ENCODE measurements at regions not wholly inside any gene's neighbourhood (a gene's known extent, or its start where the extent isn't known, plus 50 kb on each side); places are given as distances from the start of the nearest gene placed in this dataset.

DNA sequence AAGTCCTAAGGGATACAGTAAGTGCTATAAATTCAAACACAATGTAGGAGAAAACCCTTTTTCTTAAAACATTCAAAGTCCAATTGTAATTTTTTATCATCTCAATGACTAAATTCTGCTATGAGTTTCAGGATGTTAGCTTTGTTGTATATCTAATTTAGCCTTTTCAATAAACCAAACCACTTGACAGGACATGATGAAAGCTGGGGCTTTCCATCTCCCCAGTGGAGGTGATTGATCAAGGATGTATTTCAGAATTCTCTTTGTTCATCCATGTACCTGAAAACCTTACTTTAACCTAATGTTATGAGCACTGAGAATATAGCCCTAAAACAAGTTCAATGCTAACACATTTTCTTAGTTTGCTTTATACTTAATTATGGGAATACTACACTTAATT, 639.0 kb upstream of the ITGA1 start:
- POLR2A ChIA-PET, result interaction anchor here (0.5 kb wide), 1 partner anchor 149 kb away, joined by 4 read pairs; no protein-coding TSS in a partner anchor
- no peaks in the 10 kb centered on the region for H3K27me3 Mint-ChIP-seq (ENCODE audit: low read depth)

DNA sequence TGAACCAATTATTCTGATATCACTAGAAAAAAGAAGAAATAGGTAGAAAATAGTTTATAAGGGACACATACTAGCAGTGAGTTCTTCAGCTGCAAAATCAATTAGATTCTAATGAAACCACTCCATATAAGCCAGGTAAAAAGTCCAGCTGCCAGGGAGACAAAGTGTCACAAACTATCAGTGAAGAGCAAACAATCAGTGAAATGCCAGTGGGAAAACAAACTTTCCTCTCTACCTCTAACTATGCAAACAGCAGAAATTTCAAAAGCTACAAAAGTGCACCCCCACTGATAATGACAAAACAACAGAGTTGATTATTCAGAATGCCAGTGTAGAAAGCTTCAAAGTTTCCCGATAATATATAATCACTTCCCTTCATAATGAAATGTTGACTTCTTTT, 637.2 kb upstream of the ITGA1 start:
- ChIA-PET CTCF (no interaction called here), POLR2A (no interaction called here)
- Mint-ChIP-seq H3K27ac (no peak overlapping the region), H3K9me3 (no peaks in the 10 kb centered on the region), H3K4me3 (no peak overlapping the region), H3K36me3 (no peaks in the 10 kb centered on the region), H3K27me3 (ENCODE audit: low read depth) (no peaks in the 10 kb centered on the region), H3K4me1 (peaks cover 10% of the 10 kb centered on the region)
- no peak for DNase-seq (ENCODE audit: low spot score)
- ATAC-seq, result no peak
- TF ChIP-seq, protein P1, sequence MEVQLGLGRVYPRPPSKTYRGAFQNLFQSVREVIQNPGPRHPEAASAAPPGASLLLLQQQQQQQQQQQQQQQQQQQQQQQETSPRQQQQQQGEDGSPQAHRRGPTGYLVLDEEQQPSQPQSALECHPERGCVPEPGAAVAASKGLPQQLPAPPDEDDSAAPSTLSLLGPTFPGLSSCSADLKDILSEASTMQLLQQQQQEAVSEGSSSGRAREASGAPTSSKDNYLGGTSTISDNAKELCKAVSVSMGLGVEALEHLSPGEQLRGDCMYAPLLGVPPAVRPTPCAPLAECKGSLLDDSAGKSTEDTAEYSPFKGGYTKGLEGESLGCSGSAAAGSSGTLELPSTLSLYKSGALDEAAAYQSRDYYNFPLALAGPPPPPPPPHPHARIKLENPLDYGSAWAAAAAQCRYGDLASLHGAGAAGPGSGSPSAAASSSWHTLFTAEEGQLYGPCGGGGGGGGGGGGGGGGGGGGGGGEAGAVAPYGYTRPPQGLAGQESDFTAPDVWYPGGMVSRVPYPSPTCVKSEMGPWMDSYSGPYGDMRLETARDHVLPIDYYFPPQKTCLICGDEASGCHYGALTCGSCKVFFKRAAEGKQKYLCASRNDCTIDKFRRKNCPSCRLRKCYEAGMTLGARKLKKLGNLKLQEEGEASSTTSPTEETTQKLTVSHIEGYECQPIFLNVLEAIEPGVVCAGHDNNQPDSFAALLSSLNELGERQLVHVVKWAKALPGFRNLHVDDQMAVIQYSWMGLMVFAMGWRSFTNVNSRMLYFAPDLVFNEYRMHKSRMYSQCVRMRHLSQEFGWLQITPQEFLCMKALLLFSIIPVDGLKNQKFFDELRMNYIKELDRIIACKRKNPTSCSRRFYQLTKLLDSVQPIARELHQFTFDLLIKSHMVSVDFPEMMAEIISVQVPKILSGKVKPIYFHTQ (CRISPR knock-in tag; IDR thresholded peaks at IDR 0.05), result no peak
- TF ChIP-seq, protein P2, sequence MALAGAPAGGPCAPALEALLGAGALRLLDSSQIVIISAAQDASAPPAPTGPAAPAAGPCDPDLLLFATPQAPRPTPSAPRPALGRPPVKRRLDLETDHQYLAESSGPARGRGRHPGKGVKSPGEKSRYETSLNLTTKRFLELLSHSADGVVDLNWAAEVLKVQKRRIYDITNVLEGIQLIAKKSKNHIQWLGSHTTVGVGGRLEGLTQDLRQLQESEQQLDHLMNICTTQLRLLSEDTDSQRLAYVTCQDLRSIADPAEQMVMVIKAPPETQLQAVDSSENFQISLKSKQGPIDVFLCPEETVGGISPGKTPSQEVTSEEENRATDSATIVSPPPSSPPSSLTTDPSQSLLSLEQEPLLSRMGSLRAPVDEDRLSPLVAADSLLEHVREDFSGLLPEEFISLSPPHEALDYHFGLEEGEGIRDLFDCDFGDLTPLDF (CRISPR knock-in tag; IDR thresholded peaks at IDR 0.05), result no peak
- TF ChIP-seq, protein P3, sequence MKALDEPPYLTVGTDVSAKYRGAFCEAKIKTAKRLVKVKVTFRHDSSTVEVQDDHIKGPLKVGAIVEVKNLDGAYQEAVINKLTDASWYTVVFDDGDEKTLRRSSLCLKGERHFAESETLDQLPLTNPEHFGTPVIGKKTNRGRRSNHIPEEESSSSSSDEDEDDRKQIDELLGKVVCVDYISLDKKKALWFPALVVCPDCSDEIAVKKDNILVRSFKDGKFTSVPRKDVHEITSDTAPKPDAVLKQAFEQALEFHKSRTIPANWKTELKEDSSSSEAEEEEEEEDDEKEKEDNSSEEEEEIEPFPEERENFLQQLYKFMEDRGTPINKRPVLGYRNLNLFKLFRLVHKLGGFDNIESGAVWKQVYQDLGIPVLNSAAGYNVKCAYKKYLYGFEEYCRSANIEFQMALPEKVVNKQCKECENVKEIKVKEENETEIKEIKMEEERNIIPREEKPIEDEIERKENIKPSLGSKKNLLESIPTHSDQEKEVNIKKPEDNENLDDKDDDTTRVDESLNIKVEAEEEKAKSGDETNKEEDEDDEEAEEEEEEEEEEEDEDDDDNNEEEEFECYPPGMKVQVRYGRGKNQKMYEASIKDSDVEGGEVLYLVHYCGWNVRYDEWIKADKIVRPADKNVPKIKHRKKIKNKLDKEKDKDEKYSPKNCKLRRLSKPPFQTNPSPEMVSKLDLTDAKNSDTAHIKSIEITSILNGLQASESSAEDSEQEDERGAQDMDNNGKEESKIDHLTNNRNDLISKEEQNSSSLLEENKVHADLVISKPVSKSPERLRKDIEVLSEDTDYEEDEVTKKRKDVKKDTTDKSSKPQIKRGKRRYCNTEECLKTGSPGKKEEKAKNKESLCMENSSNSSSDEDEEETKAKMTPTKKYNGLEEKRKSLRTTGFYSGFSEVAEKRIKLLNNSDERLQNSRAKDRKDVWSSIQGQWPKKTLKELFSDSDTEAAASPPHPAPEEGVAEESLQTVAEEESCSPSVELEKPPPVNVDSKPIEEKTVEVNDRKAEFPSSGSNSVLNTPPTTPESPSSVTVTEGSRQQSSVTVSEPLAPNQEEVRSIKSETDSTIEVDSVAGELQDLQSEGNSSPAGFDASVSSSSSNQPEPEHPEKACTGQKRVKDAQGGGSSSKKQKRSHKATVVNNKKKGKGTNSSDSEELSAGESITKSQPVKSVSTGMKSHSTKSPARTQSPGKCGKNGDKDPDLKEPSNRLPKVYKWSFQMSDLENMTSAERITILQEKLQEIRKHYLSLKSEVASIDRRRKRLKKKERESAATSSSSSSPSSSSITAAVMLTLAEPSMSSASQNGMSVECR (CRISPR knock-in tag; IDR thresholded peaks at IDR 0.05; ENCODE audit: borderline replicate concordance), result no peak
- TF ChIP-seq, protein P4, sequence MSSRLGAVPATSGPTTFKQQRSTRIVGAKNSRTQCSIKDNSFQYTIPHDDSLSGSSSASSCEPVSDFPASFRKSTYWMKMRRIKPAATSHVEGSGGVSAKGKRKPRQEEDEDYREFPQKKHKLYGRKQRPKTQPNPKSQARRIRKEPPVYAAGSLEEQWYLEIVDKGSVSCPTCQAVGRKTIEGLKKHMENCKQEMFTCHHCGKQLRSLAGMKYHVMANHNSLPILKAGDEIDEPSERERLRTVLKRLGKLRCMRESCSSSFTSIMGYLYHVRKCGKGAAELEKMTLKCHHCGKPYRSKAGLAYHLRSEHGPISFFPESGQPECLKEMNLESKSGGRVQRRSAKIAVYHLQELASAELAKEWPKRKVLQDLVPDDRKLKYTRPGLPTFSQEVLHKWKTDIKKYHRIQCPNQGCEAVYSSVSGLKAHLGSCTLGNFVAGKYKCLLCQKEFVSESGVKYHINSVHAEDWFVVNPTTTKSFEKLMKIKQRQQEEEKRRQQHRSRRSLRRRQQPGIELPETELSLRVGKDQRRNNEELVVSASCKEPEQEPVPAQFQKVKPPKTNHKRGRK (CRISPR knock-in tag; IDR thresholded peaks at IDR 0.05; ENCODE audit: borderline replicate concordance), result no peak
- TF ChIP-seq, protein P5, sequence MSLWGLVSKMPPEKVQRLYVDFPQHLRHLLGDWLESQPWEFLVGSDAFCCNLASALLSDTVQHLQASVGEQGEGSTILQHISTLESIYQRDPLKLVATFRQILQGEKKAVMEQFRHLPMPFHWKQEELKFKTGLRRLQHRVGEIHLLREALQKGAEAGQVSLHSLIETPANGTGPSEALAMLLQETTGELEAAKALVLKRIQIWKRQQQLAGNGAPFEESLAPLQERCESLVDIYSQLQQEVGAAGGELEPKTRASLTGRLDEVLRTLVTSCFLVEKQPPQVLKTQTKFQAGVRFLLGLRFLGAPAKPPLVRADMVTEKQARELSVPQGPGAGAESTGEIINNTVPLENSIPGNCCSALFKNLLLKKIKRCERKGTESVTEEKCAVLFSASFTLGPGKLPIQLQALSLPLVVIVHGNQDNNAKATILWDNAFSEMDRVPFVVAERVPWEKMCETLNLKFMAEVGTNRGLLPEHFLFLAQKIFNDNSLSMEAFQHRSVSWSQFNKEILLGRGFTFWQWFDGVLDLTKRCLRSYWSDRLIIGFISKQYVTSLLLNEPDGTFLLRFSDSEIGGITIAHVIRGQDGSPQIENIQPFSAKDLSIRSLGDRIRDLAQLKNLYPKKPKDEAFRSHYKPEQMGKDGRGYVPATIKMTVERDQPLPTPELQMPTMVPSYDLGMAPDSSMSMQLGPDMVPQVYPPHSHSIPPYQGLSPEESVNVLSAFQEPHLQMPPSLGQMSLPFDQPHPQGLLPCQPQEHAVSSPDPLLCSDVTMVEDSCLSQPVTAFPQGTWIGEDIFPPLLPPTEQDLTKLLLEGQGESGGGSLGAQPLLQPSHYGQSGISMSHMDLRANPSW (CRISPR knock-in tag; conservative IDR thresholded peaks at IDR 0.05; ENCODE audit: low read depth), result no peak
- TF ChIP-seq ETV6 (CRISPR knock-in tag; IDR thresholded peaks at IDR 0.05) (no peak), SP1 (CRISPR knock-in tag; conservative IDR thresholded peaks at IDR 0.05) (no peak), CREB1 (CRISPR knock-in tag; IDR thresholded peaks at IDR 0.05) (no peak)
- TF ChIP-seq, protein P6, sequence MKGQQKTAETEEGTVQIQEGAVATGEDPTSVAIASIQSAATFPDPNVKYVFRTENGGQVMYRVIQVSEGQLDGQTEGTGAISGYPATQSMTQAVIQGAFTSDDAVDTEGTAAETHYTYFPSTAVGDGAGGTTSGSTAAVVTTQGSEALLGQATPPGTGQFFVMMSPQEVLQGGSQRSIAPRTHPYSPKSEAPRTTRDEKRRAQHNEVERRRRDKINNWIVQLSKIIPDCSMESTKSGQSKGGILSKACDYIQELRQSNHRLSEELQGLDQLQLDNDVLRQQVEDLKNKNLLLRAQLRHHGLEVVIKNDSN (CRISPR knock-in tag; IDR thresholded peaks at IDR 0.05), result no peak

More for the DNA sequence above, 639.0 kb upstream of the ITGA1 start:
- no peak for DNase-seq (ENCODE audit: low spot score)
- CTCF ChIA-PET, result interaction anchor here (1.3 kb wide), 1 partner anchor 29 kb away, joined by 4 read pairs; no protein-coding TSS in a partner anchor
- H3K4me1 Mint-ChIP-seq, result peaks cover 10% of the 10 kb centered on the region
- H3K27ac Mint-ChIP-seq, result no peak overlapping the region
- no peaks in the 10 kb centered on the region for H3K9me3 Mint-ChIP-seq
- no peak overlapping the region for H3K4me3 Mint-ChIP-seq
- no peak for ATAC-seq
- no peaks in the 10 kb centered on the region for H3K36me3 Mint-ChIP-seq
- TF ChIP-seq, protein P7, sequence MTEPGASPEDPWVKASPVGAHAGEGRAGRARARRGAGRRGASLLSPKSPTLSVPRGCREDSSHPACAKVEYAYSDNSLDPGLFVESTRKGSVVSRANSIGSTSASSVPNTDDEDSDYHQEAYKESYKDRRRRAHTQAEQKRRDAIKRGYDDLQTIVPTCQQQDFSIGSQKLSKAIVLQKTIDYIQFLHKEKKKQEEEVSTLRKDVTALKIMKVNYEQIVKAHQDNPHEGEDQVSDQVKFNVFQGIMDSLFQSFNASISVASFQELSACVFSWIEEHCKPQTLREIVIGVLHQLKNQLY (CRISPR knock-in tag; IDR thresholded peaks at IDR 0.05), result no peak
- TF ChIP-seq, protein P8, sequence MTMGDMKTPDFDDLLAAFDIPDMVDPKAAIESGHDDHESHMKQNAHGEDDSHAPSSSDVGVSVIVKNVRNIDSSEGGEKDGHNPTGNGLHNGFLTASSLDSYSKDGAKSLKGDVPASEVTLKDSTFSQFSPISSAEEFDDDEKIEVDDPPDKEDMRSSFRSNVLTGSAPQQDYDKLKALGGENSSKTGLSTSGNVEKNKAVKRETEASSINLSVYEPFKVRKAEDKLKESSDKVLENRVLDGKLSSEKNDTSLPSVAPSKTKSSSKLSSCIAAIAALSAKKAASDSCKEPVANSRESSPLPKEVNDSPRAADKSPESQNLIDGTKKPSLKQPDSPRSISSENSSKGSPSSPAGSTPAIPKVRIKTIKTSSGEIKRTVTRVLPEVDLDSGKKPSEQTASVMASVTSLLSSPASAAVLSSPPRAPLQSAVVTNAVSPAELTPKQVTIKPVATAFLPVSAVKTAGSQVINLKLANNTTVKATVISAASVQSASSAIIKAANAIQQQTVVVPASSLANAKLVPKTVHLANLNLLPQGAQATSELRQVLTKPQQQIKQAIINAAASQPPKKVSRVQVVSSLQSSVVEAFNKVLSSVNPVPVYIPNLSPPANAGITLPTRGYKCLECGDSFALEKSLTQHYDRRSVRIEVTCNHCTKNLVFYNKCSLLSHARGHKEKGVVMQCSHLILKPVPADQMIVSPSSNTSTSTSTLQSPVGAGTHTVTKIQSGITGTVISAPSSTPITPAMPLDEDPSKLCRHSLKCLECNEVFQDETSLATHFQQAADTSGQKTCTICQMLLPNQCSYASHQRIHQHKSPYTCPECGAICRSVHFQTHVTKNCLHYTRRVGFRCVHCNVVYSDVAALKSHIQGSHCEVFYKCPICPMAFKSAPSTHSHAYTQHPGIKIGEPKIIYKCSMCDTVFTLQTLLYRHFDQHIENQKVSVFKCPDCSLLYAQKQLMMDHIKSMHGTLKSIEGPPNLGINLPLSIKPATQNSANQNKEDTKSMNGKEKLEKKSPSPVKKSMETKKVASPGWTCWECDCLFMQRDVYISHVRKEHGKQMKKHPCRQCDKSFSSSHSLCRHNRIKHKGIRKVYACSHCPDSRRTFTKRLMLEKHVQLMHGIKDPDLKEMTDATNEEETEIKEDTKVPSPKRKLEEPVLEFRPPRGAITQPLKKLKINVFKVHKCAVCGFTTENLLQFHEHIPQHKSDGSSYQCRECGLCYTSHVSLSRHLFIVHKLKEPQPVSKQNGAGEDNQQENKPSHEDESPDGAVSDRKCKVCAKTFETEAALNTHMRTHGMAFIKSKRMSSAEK (CRISPR knock-in tag; IDR thresholded peaks at IDR 0.05; ENCODE audit: borderline replicate concordance), result no peak
- TF ChIP-seq ZNF423 (CRISPR knock-in tag; IDR thresholded peaks at IDR 0.05) (no peak), ZNF219 (CRISPR knock-in tag; IDR thresholded peaks at IDR 0.05; ENCODE audit: borderline replicate concordance) (no peak), JUN (CRISPR knock-in tag; IDR thresholded peaks at IDR 0.05) (no peak)

All from WTC11 (cell line).